GM23338 (cell line): ENCODE measurements at regions not wholly inside any gene's neighbourhood (a gene's known extent, or its start where the extent isn't known, plus 50 kb on each side); places are given as distances from the start of the nearest gene placed in this dataset.

Experiments
- ATAC-seq: fragments of 200-7000 bp; cut with Tn5 transposase; 3 replicates; pipeline ENCODE4 v1.9.1; 2020
- DNase-seq: peaks from one replicate; pipeline ENCODE4 v3.0.0-alpha.2; 2015; ENCODE audit warnings: low spot score
- H2AFZ ChIP-seq: fragments of 200-600 bp; sonication (generic); 2 replicates; pipeline ENCODE4 v1.8.0; 2016; ENCODE audit warnings: antibody characterized with exemption, mild to moderate bottlenecking, moderate library complexity
- H3F3A ChIP-seq: fragments of 200-600 bp; sonication (generic); replicated peaks from 2 replicates; pipeline ENCODE4 v1.8.0; 2017; ENCODE audit warnings: antibody characterized with exemption, mixed run types, low read depth
- H3K27ac ChIP-seq: fragments of 200-600 bp; sonication (generic); 2 replicates; pipeline ENCODE4 v1.6.1; 2016; ENCODE audit warnings: low read depth
- H3K27me3 ChIP-seq: fragments of 200-600 bp; sonication (generic); 2 replicates; pipeline ENCODE4 v1.8.0; 2016; ENCODE audit warnings: mild to moderate bottlenecking, mixed run types, moderate library complexity; ENCODE audit not compliant: insufficient read depth
- H3K36me3 ChIP-seq: fragments of 200-600 bp; sonication (generic); 2 replicates; pipeline ENCODE4 v1.8.0; 2016; ENCODE audit warnings: mild to moderate bottlenecking; ENCODE audit not compliant: insufficient read depth
- H3K4me1 ChIP-seq: fragments of 200-600 bp; sonication (generic); 2 replicates; pipeline ENCODE4 v1.8.0; 2016; ENCODE audit warnings: mild to moderate bottlenecking, moderate library complexity; ENCODE audit not compliant: insufficient read depth
- H3K4me2 ChIP-seq: fragments of 200-600 bp; sonication (generic); 2 replicates; pipeline ENCODE4 v1.7.1; 2017; ENCODE audit warnings: mixed run types
- H3K4me3 ChIP-seq: fragments of 200-600 bp; sonication (generic); 2 replicates; pipeline ENCODE4 v1.6.1; 2016; ENCODE audit warnings: mixed run types
- H3K79me2 ChIP-seq: fragments of 200-600 bp; sonication (generic); replicated peaks from 2 replicates; pipeline ENCODE4 v1.8.0; 2017; ENCODE audit warnings: mild to moderate bottlenecking; ENCODE audit not compliant: insufficient read depth
- H3K9me2 ChIP-seq: fragments of 200-600 bp; sonication (generic); 2 replicates; pipeline ENCODE4 v1.8.0; 2017; ENCODE audit not compliant: insufficient read depth
- H4K20me1 ChIP-seq: fragments of 200-600 bp; sonication (generic); replicated peaks from 2 replicates; pipeline ENCODE4 v1.8.0; 2017; ENCODE audit warnings: mild to moderate bottlenecking; ENCODE audit not compliant: insufficient read depth
- H3K27ac Mint-ChIP-seq: 2 replicates; pipeline ENCODE4 v1.8.0; 2020; ENCODE audit warnings: inconsistent platforms, mild to moderate bottlenecking, moderate library complexity, mixed read lengths
- H3K27me3 Mint-ChIP-seq: 3 replicates; pipeline ENCODE4 v1.8.0; 2022; ENCODE audit warnings: low read depth, mild to moderate bottlenecking, moderate library complexity, mixed read lengths, inconsistent platforms; ENCODE audit not compliant: insufficient read depth, poor library complexity
- H3K36me3 Mint-ChIP-seq: 3 replicates; pipeline ENCODE4 v1.8.0; 2021; ENCODE audit warnings: low read depth, mild to moderate bottlenecking, inconsistent platforms, moderate library complexity, mixed read lengths
- H3K4me1 Mint-ChIP-seq: 3 replicates; pipeline ENCODE4 v1.8.0; 2020; ENCODE audit warnings: mild to moderate bottlenecking, inconsistent platforms, mixed read lengths
- H3K4me3 Mint-ChIP-seq: 3 replicates; pipeline ENCODE4 v1.8.0; 2021; ENCODE audit warnings: moderate library complexity, mild to moderate bottlenecking, inconsistent platforms, mixed read lengths
- H3K9me3 Mint-ChIP-seq: 3 replicates; pipeline ENCODE4 v1.8.0; 2020; ENCODE audit warnings: moderate library complexity, mild to moderate bottlenecking, inconsistent platforms, mixed read lengths
- CREB1 ChIP-seq: fragments of 250-450 bp; sonication (Bioruptor Pico); IDR thresholded peaks from 2 replicates; pipeline ENCODE4 v1.5.0; 2020; ENCODE audit warnings: low read depth, mild to moderate bottlenecking, moderate library complexity
- EZH2 ChIP-seq: fragments of 200-600 bp; sonication (generic); IDR thresholded peaks from one replicate; pipeline ENCODE4 v1.8.0; 2017; ENCODE audit warnings: antibody characterized with exemption, mild to moderate bottlenecking, low read depth; ENCODE audit not compliant: unreplicated experiment
- EZH2phosphoT487 ChIP-seq: fragments of 200-600 bp; sonication (generic); IDR thresholded peaks from one replicate; pipeline ENCODE4 v1.8.1; 2018; ENCODE audit warnings: antibody characterized with exemption; ENCODE audit not compliant: unreplicated experiment
- JUNB ChIP-seq: IDR thresholded peaks from one replicate; pipeline ENCODE4 v1.6.1; 2016; ENCODE audit warnings: antibody characterized with exemption; ENCODE audit not compliant: unreplicated experiment
- NANOG ChIP-seq: IDR thresholded peaks from 2 replicates; pipeline ENCODE4 v1.6.1; 2016; ENCODE audit warnings: antibody characterized with exemption, borderline replicate concordance
- POLR2AphosphoS5 ChIP-seq: IDR thresholded peaks from 2 replicates; pipeline ENCODE4 v1.6.1; 2016; ENCODE audit warnings: antibody characterized with exemption, low read depth
- STAT1 ChIP-seq: IDR thresholded peaks from one replicate; pipeline ENCODE4 v1.6.1; 2016; ENCODE audit warnings: antibody characterized with exemption; ENCODE audit not compliant: unreplicated experiment
- ZNF114 ChIP-seq: fragments of 250-450 bp; sonication (Bioruptor Pico); IDR thresholded peaks from 2 replicates; pipeline ENCODE4 v1.5.0; 2020; ENCODE audit warnings: mild to moderate bottlenecking, moderate library complexity
- ZNF331 ChIP-seq: fragments of 250-450 bp; sonication (Bioruptor Pico); IDR thresholded peaks from 2 replicates; pipeline ENCODE4 v1.5.0; 2020; ENCODE audit warnings: low read depth, mild to moderate bottlenecking, moderate library complexity
- TF ChIP-seq, protein P1 (sequence below), 2 experiments: fragments of 200-600 bp in 1 of 2; sonication (generic) in 1 of 2; conservative IDR thresholded peaks; 2 replicates each; pipeline versions ENCODE4 v1.5.1 to v1.6.1; 2016 to 2017; ENCODE audit warnings: antibody characterized with exemption in 2 of 2, low read depth in 2 of 2, mild to moderate bottlenecking in 2 of 2, moderate library complexity in 1 of 2
- TF ChIP-seq, protein P2 (sequence below): fragments of 250-450 bp; sonication (Bioruptor Pico); IDR thresholded peaks from 2 replicates; pipeline ENCODE4 v1.5.0; 2020; ENCODE audit warnings: mild to moderate bottlenecking, moderate library complexity
- TF ChIP-seq, protein P3 (sequence below): IDR thresholded peaks from one replicate; pipeline ENCODE4 v1.6.1; 2018; ENCODE audit warnings: antibody characterized with exemption; ENCODE audit not compliant: unreplicated experiment
- TF ChIP-seq, protein P4 (sequence below): IDR thresholded peaks from 2 replicates; pipeline ENCODE4 v1.6.1; 2016; ENCODE audit warnings: antibody characterized with exemption

DNA sequence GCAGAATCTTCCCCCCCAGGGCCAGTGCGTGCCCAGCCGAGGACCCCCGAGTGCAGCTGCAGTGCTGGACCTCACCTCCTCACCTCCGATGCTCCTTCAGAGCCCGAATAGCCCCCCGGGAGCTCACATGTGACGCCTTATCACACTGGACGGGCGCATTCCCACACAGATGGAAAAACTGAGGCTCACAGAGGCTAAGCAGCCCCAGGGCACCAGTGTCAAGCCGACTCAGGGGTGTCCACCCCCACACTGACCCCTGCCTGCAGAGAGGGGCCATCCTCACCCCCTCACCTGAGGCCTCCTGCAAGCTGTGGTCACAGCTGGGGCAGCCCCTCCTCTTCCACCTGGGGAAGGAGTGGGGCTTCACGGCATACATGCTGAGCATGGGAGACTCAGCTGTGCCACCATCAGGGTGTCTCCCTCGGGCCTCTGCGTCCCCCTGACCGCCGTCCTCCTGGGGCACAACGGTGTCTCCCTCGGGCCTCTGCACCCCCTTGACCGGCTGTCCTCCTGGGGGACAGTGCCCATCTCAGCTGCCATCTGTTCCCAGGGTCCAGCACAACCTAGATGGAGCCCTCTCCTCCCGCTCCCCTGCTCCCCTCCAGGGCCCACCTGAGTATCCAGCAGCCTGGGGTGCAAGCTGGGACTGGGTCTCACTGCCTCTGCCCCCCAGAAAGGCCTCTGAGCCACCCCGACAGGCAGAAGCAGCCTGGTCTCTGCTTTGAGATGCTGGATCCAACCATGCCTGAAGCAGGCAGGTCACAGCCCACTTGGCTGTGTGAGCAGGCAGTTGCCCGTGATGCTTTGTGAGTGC is 85.3 kb upstream of the NKX1-1 start:
- H3K27ac ChIP-seq = no peak overlapping the region
- H2AFZ ChIP-seq = no peak overlapping the region
- no peaks in the 10 kb centered on the region for H4K20me1 ChIP-seq
- H3K4me3 Mint-ChIP-seq = no peak overlapping the region
- TF ChIP-seq NANOG (no peak), POLR2AphosphoS5 (no peak), EZH2phosphoT487 (no peak), EZH2 (no peak), ZNF331 (CRISPR knock-in tag) (no peak), STAT1 (no peak), ZNF114 (CRISPR knock-in tag) (no peak), JUNB (no peak), CREB1 (CRISPR knock-in tag) (no peak)
- TF ChIP-seq, protein P1, sequence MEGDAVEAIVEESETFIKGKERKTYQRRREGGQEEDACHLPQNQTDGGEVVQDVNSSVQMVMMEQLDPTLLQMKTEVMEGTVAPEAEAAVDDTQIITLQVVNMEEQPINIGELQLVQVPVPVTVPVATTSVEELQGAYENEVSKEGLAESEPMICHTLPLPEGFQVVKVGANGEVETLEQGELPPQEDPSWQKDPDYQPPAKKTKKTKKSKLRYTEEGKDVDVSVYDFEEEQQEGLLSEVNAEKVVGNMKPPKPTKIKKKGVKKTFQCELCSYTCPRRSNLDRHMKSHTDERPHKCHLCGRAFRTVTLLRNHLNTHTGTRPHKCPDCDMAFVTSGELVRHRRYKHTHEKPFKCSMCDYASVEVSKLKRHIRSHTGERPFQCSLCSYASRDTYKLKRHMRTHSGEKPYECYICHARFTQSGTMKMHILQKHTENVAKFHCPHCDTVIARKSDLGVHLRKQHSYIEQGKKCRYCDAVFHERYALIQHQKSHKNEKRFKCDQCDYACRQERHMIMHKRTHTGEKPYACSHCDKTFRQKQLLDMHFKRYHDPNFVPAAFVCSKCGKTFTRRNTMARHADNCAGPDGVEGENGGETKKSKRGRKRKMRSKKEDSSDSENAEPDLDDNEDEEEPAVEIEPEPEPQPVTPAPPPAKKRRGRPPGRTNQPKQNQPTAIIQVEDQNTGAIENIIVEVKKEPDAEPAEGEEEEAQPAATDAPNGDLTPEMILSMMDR (conservative IDR thresholded peaks at IDR 0.05; ENCODE audit: low read depth in 2 of 2) = no peak
- TF ChIP-seq, protein P2, sequence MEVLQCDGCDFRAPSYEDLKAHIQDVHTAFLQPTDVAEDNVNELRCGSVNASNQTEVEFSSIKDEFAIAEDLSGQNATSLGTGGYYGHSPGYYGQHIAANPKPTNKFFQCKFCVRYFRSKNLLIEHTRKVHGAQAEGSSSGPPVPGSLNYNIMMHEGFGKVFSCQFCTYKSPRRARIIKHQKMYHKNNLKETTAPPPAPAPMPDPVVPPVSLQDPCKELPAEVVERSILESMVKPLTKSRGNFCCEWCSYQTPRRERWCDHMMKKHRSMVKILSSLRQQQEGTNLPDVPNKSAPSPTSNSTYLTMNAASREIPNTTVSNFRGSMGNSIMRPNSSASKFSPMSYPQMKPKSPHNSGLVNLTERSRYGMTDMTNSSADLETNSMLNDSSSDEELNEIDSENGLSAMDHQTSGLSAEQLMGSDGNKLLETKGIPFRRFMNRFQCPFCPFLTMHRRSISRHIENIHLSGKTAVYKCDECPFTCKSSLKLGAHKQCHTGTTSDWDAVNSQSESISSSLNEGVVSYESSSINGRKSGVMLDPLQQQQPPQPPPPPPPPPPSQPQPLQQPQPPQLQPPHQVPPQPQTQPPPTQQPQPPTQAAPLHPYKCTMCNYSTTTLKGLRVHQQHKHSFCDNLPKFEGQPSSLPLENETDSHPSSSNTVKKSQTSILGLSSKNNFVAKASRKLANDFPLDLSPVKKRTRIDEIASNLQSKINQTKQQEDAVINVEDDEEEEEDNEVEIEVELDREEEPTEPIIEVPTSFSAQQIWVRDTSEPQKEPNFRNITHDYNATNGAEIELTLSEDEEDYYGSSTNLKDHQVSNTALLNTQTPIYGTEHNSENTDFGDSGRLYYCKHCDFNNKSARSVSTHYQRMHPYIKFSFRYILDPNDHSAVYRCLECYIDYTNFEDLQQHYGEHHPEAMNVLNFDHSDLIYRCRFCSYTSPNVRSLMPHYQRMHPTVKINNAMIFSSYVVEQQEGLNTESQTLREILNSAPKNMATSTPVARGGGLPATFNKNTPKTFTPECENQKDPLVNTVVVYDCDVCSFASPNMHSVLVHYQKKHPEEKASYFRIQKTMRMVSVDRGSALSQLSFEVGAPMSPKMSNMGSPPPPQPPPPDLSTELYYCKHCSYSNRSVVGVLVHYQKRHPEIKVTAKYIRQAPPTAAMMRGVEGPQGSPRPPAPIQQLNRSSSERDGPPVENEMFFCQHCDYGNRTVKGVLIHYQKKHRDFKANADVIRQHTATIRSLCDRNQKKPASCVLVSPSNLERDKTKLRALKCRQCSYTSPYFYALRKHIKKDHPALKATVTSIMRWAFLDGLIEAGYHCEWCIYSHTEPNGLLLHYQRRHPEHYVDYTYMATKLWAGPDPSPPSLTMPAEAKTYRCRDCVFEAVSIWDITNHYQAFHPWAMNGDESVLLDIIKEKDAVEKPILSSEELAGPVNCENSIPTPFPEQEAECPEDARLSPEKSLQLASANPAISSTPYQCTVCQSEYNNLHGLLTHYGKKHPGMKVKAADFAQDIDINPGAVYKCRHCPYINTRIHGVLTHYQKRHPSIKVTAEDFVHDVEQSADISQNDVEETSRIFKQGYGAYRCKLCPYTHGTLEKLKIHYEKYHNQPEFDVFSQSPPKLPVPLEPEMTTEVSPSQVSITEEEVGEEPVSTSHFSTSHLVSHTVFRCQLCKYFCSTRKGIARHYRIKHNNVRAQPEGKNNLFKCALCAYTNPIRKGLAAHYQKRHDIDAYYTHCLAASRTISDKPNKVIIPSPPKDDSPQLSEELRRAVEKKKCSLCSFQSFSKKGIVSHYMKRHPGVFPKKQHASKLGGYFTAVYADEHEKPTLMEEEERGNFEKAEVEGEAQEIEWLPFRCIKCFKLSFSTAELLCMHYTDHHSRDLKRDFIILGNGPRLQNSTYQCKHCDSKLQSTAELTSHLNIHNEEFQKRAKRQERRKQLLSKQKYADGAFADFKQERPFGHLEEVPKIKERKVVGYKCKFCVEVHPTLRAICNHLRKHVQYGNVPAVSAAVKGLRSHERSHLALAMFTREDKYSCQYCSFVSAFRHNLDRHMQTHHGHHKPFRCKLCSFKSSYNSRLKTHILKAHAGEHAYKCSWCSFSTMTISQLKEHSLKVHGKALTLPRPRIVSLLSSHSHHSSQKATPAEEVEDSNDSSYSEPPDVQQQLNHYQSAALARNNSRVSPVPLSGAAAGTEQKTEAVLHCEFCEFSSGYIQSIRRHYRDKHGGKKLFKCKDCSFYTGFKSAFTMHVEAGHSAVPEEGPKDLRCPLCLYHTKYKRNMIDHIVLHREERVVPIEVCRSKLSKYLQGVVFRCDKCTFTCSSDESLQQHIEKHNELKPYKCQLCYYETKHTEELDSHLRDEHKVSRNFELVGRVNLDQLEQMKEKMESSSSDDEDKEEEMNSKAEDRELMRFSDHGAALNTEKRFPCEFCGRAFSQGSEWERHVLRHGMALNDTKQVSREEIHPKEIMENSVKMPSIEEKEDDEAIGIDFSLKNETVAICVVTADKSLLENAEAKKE (CRISPR knock-in tag) = no peak
- TF ChIP-seq, protein P3, sequence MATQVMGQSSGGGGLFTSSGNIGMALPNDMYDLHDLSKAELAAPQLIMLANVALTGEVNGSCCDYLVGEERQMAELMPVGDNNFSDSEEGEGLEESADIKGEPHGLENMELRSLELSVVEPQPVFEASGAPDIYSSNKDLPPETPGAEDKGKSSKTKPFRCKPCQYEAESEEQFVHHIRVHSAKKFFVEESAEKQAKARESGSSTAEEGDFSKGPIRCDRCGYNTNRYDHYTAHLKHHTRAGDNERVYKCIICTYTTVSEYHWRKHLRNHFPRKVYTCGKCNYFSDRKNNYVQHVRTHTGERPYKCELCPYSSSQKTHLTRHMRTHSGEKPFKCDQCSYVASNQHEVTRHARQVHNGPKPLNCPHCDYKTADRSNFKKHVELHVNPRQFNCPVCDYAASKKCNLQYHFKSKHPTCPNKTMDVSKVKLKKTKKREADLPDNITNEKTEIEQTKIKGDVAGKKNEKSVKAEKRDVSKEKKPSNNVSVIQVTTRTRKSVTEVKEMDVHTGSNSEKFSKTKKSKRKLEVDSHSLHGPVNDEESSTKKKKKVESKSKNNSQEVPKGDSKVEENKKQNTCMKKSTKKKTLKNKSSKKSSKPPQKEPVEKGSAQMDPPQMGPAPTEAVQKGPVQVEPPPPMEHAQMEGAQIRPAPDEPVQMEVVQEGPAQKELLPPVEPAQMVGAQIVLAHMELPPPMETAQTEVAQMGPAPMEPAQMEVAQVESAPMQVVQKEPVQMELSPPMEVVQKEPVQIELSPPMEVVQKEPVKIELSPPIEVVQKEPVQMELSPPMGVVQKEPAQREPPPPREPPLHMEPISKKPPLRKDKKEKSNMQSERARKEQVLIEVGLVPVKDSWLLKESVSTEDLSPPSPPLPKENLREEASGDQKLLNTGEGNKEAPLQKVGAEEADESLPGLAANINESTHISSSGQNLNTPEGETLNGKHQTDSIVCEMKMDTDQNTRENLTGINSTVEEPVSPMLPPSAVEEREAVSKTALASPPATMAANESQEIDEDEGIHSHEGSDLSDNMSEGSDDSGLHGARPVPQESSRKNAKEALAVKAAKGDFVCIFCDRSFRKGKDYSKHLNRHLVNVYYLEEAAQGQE = no peak
- TF ChIP-seq, protein P4, sequence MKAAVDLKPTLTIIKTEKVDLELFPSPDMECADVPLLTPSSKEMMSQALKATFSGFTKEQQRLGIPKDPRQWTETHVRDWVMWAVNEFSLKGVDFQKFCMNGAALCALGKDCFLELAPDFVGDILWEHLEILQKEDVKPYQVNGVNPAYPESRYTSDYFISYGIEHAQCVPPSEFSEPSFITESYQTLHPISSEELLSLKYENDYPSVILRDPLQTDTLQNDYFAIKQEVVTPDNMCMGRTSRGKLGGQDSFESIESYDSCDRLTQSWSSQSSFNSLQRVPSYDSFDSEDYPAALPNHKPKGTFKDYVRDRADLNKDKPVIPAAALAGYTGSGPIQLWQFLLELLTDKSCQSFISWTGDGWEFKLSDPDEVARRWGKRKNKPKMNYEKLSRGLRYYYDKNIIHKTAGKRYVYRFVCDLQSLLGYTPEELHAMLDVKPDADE = no peak
- H3K79me2 ChIP-seq = no peaks in the 10 kb centered on the region
- DNase-seq (no peak), ATAC-seq (no peak)
- H3K27me3 ChIP-seq = no peaks in the 10 kb centered on the region
- H3F3A ChIP-seq = no peaks in the 10 kb centered on the region
- H3K4me1 Mint-ChIP-seq = no peaks in the 10 kb centered on the region
- no peaks in the 10 kb centered on the region for H3K36me3 ChIP-seq
- H3K4me1 ChIP-seq = no peaks in the 10 kb centered on the region
- H3K27ac Mint-ChIP-seq = no peak overlapping the region
- H3K36me3 Mint-ChIP-seq = peaks cover 1% of the 10 kb centered on the region; the same call in 1 of the 3 replicates
- peaks cover 10% of the 10 kb centered on the region for H3K9me3 Mint-ChIP-seq
- no peaks in the 10 kb centered on the region for H3K9me2 ChIP-seq
- H3K4me2 ChIP-seq = no peak overlapping the region
- no peak overlapping the region for H3K4me3 ChIP-seq
- no peaks in the 10 kb centered on the region for H3K27me3 Mint-ChIP-seq
